A673 (cell line): ENCODE measurements at regions not wholly inside any gene's neighbourhood (a gene's known extent, or its start where the extent isn't known, plus 50 kb on each side); places are given as distances from the start of the nearest gene placed in this dataset.

ENCODE experiments used
- BruUV-seq: library from RNA; stranded (reverse); fragments of 400-500 nt; replicated peaks from 2 replicates; lab custom pipeline; 2021; lab: Mats Ljungman, UMichigan
- CTCF ChIA-PET: fragments of 300-600 bp; sonication (Branson Sonifier 250); formaldehyde crosslinking; loops from one replicate; lab custom pipeline; 2022; ENCODE audit warnings: antibody characterized with exemption; lab: Charles Lee
- POLR2A ChIA-PET: fragments of 300-600 bp; sonication (Branson Sonifier 250); formaldehyde crosslinking; loops from one replicate; lab custom pipeline; 2022; ENCODE audit warnings: antibody characterized with exemption; ENCODE audit not compliant: low non-redundant PET; lab: Charles Lee
- DNase-seq: peaks from one replicate; pipeline ENCODE4 v3.0.0-alpha.2; 2015; ENCODE audit warnings: low spot score
- H3K27ac ChIP-seq: fragments of 200-600 bp; sonication (generic); 2 replicates; pipeline ENCODE4 v1.5.1; 2016; ENCODE audit warnings: mixed run types, low read depth, mild to moderate bottlenecking, mixed read lengths, antibody characterized with exemption, low read length; ENCODE audit not compliant: poor library complexity, severe bottlenecking
- H3K27me3 ChIP-seq: fragments of 200-600 bp; sonication (generic); replicated peaks from 2 replicates; pipeline ENCODE4 v1.6.1; 2017; ENCODE audit warnings: mixed run types, low read depth, mild to moderate bottlenecking, mixed read lengths, antibody characterized with exemption, low read length; ENCODE audit not compliant: insufficient read depth, poor library complexity
- H3K36me3 ChIP-seq: fragments of 200-600 bp; sonication (generic); 2 replicates; pipeline ENCODE4 v1.6.1; 2016; ENCODE audit warnings: mixed run types, mild to moderate bottlenecking, mixed read lengths, antibody characterized with exemption, low read length; ENCODE audit not compliant: insufficient read depth, poor library complexity, severe bottlenecking
- H3K4me1 ChIP-seq: fragments of 200-600 bp; sonication (generic); 2 replicates; pipeline ENCODE4 v1.6.1; 2017; ENCODE audit warnings: mixed run types, mild to moderate bottlenecking, mixed read lengths, antibody characterized with exemption, low read length; ENCODE audit not compliant: insufficient read depth, poor library complexity, severe bottlenecking
- H3K4me3 ChIP-seq: fragments of 200-600 bp; sonication (generic); 2 replicates; pipeline ENCODE4 v1.5.1; 2016; ENCODE audit warnings: low read depth, mixed run types, mild to moderate bottlenecking, mixed read lengths, low read length; ENCODE audit not compliant: poor library complexity, severe bottlenecking
- H3K9me3 ChIP-seq: fragments of 200-600 bp; sonication (generic); 2 replicates; pipeline ENCODE4 v1.6.1; 2016; ENCODE audit warnings: mixed run types, low read depth, mild to moderate bottlenecking, mixed read lengths, antibody characterized with exemption, low read length; ENCODE audit not compliant: poor library complexity, severe bottlenecking
- CTCF ChIP-seq: fragments of 300-800, 200-600 bp; sonication (generic); conservative IDR thresholded peaks from 2 replicates; pipeline ENCODE4 v1.5.1; 2017; ENCODE audit warnings: low read depth, mild to moderate bottlenecking, antibody characterized with exemption, low read length, moderate library complexity, mixed read lengths
- EZH2 ChIP-seq: fragments of 200-600 bp; sonication (generic); IDR thresholded peaks from 2 replicates; pipeline ENCODE4 v1.6.1; 2017; ENCODE audit warnings: borderline replicate concordance, low read depth, mild to moderate bottlenecking, mixed read lengths, antibody characterized with exemption, low read length; ENCODE audit not compliant: poor library complexity, severe bottlenecking
- intact Hi-C: fragments of 100-400 bp; cut with micrococcal nuclease; formaldehyde crosslinking; loops from one replicate; pipeline ENCODE4 v1.10.0; 2022; ENCODE audit not compliant: unreplicated experiment

- no TSS peak for BruUV-seq
- intact Hi-C loops: no loop called here
- Histone ChIP-seq H3K4me3 (no peak overlapping the region), H3K27me3 (no peaks in the 10 kb centered on the region), H3K27ac (no peak overlapping the region), H3K36me3 (no peaks in the 10 kb centered on the region), H3K4me1 (peaks cover 5% of the 10 kb centered on the region), H3K9me3 (no peaks in the 10 kb centered on the region)
- DNase-seq: no peak
- TF ChIP-seq CTCF (no peak), EZH2 (no peak)
- ChIA-PET CTCF (no interaction called here), POLR2A (no interaction called here)
These were observed 77.9 kb downstream of the SPRING1 start for GRCh38 chr12:116659771-116660481.

GRCh38 chr12:116657921-116658495 is 79.9 kb downstream of the SPRING1 start:
- TF ChIP-seq CTCF: no peak
- no peak for TF ChIP-seq EZH2
- Histone ChIP-seq H3K4me3 (peak overlapping the region; percentile 23), H3K9me3 (no peaks in the 10 kb centered on the region), H3K4me1 (peaks cover 5% of the 10 kb centered on the region), H3K27me3 (no peaks in the 10 kb centered on the region), H3K27ac (no peak overlapping the region), H3K36me3 (no peaks in the 10 kb centered on the region)
- no TSS peak for BruUV-seq
- ChIA-PET POLR2A (interaction anchor here (0.6 kb wide), 1 partner anchor 259 kb away, joined by 6 read pairs; no protein-coding TSS in a partner anchor), CTCF (no interaction called here)
- intact Hi-C loops: no loop called here
- no peak for DNase-seq

- no peak for DNase-seq
- Histone ChIP-seq H3K27ac (no peak overlapping the region), H3K9me3 (no peaks in the 10 kb centered on the region), H3K4me3 (no peak overlapping the region), H3K27me3 (no peaks in the 10 kb centered on the region), H3K36me3 (no peaks in the 10 kb centered on the region), H3K4me1 (peaks cover 5% of the 10 kb centered on the region)
- no TSS peak for BruUV-seq
- POLR2A ChIA-PET: no interaction called here
- TF ChIP-seq CTCF (no peak), EZH2 (no peak)
- intact Hi-C loops: no loop called here
- CTCF ChIA-PET: no interaction called here
These were observed 81.6 kb downstream of the SPRING1 start for GRCh38 chr12:116656306-116656705.
